ENCODE measurements at regions not wholly inside any gene's neighbourhood (a gene's known extent, or its start where the extent isn't known, plus 50 kb on each side); places are given as distances from the start of the nearest gene placed in this dataset.

- TF ChIP-seq CTCF (IDR thresholded peaks at IDR 0.05) = no peak
- TF ChIP-seq EP300 (IDR thresholded peaks at IDR 0.05) = no peak
- no peak for TF ChIP-seq POLR2AphosphoS5 (IDR thresholded peaks at IDR 0.05)
Observed at GRCh38 chr4:85257817-85258370, 217.1 kb upstream of the ARHGAP24 start.

All from esophagus muscularis mucosa (tissue), 4 donors.